H9 (cell line): ENCODE measurements at regions not wholly inside any gene's neighbourhood (a gene's known extent, or its start where the extent isn't known, plus 50 kb on each side); places are given as distances from the start of the nearest gene placed in this dataset.

ENCODE experiments used
- DNase-seq: peaks from one replicate; pipeline ENCODE4 v3.0.0-alpha.2; 2017
- H2AFZ ChIP-seq: one replicate; pipeline ENCODE4 v1.6.1; 2013; ENCODE audit warnings: mild to moderate bottlenecking, low read length, control low read depth, moderate library complexity
- H2AK5ac ChIP-seq: 2 replicates; pipeline ENCODE4 v1.6.1; 2013; ENCODE audit warnings: low read length, control low read depth, mixed read lengths; ENCODE audit not compliant: insufficient read length
- H2BK120ac ChIP-seq: one replicate; pipeline ENCODE4 v1.6.1; 2013; ENCODE audit warnings: low read depth, mild to moderate bottlenecking, low read length, control low read depth, inconsistent platforms; ENCODE audit not compliant: poor library complexity, severe bottlenecking
- H2BK12ac ChIP-seq: 2 replicates; pipeline ENCODE4 v1.6.1; 2013; ENCODE audit warnings: low read length, control low read depth, mixed read lengths, low read depth; ENCODE audit not compliant: insufficient read length
- H2BK15ac ChIP-seq: 2 replicates; pipeline ENCODE4 v1.6.1; 2013; ENCODE audit warnings: low read depth, low read length, control low read depth
- H2BK20ac ChIP-seq: one replicate; pipeline ENCODE4 v1.6.1; 2013; ENCODE audit warnings: low read depth, mild to moderate bottlenecking, low read length, control low read depth, inconsistent platforms; ENCODE audit not compliant: poor library complexity, severe bottlenecking
- H2BK5ac ChIP-seq: 2 replicates; pipeline ENCODE4 v1.6.1; 2013; ENCODE audit warnings: low read length, control low read depth, mixed read lengths; ENCODE audit not compliant: insufficient read length
- H3K14ac ChIP-seq: 2 replicates; pipeline ENCODE4 v1.6.1; 2013; ENCODE audit warnings: low read length, control low read depth; ENCODE audit not compliant: insufficient read depth
- H3K18ac ChIP-seq: 2 replicates; pipeline ENCODE4 v1.6.1; 2013; ENCODE audit warnings: low read depth, mild to moderate bottlenecking, mixed read lengths, low read length, control low read depth; ENCODE audit not compliant: insufficient read length
- H3K23ac ChIP-seq: 2 replicates; pipeline ENCODE4 v1.6.1; 2013; ENCODE audit warnings: low read length, control low read depth, mixed read lengths, low read depth; ENCODE audit not compliant: insufficient read length
- H3K23me2 ChIP-seq: 2 replicates; pipeline ENCODE4 v1.6.1; 2013; ENCODE audit warnings: low read depth, mild to moderate bottlenecking, mixed read lengths, low read length, control low read depth; ENCODE audit not compliant: insufficient read length, poor library complexity, severe bottlenecking
- H3K27ac ChIP-seq: 2 replicates; pipeline ENCODE4 v1.5.1; 2013; ENCODE audit warnings: low read length, control low read depth, mixed read lengths, low read depth; ENCODE audit not compliant: insufficient read length
- H3K27me3 ChIP-seq: 2 replicates; pipeline ENCODE4 v1.6.1; 2013; ENCODE audit warnings: low read length, control low read depth, inconsistent platforms; ENCODE audit not compliant: insufficient read depth
- H3K4ac ChIP-seq: 2 replicates; pipeline ENCODE4 v1.6.1; 2013; ENCODE audit warnings: low read depth, mild to moderate bottlenecking, control low read depth, inconsistent platforms, low read length, moderate library complexity
- H3K4me1 ChIP-seq: 2 replicates; pipeline ENCODE4 v1.6.1; 2013; ENCODE audit warnings: low read length, control low read depth, inconsistent platforms; ENCODE audit not compliant: insufficient read depth
- H3K4me2 ChIP-seq: 2 replicates; pipeline ENCODE4 v1.6.1; 2013; ENCODE audit warnings: low read length, control low read depth, mixed read lengths; ENCODE audit not compliant: insufficient read length, insufficient read depth
- H3K56ac ChIP-seq: 2 replicates; pipeline ENCODE4 v1.6.1; 2013; ENCODE audit warnings: low read depth, mild to moderate bottlenecking, mixed read lengths, low read length, control low read depth; ENCODE audit not compliant: insufficient read length
- H3K79me1 ChIP-seq: 2 replicates; pipeline ENCODE4 v1.6.1; 2013; ENCODE audit warnings: low read depth, mild to moderate bottlenecking, moderate library complexity, low read length, control low read depth, inconsistent platforms; ENCODE audit not compliant: insufficient read depth, poor library complexity, severe bottlenecking
- H3K79me2 ChIP-seq: 2 replicates; pipeline ENCODE4 v1.6.1; 2013; ENCODE audit warnings: low read length, control low read depth, inconsistent platforms; ENCODE audit not compliant: insufficient read depth
- H3K9ac ChIP-seq: 2 replicates; pipeline ENCODE4 v1.6.1; 2013; ENCODE audit warnings: low read length, control low read depth, mixed read lengths; ENCODE audit not compliant: insufficient read length; ENCODE audit errors: extremely low read depth
- H3K9me3 ChIP-seq: one replicate; pipeline ENCODE4 v1.6.1; 2013; ENCODE audit warnings: low read depth, low read length, inconsistent platforms; ENCODE audit not compliant: control insufficient read depth
- H3T11ph ChIP-seq: one replicate; pipeline ENCODE4 v1.6.1; 2013; ENCODE audit warnings: mild to moderate bottlenecking, low read length, control low read depth, inconsistent platforms
- H4K20me1 ChIP-seq: one replicate; pipeline ENCODE4 v1.6.1; 2013; ENCODE audit not compliant: control insufficient read depth, insufficient read length, insufficient read depth
- H4K5ac ChIP-seq: 2 replicates; pipeline ENCODE4 v1.6.1; 2013; ENCODE audit warnings: low read depth, mild to moderate bottlenecking, mixed read lengths, low read length, control low read depth; ENCODE audit not compliant: insufficient read length
- H4K8ac ChIP-seq: replicated peaks from 2 replicates; pipeline ENCODE4 v1.6.1; 2013; ENCODE audit warnings: low read length, control low read depth, mixed read lengths, low read depth; ENCODE audit not compliant: insufficient read length
- H4K91ac ChIP-seq: 2 replicates; pipeline ENCODE4 v1.6.1; 2013; ENCODE audit warnings: low read depth, mild to moderate bottlenecking, moderate library complexity, mixed read lengths, low read length, control low read depth; ENCODE audit not compliant: insufficient read length
- H3K27ac Mint-ChIP-seq, 3 experiments: 2 replicates in 2 of 3; 3 replicates in 1 of 3; pipeline ENCODE4 v1.8.0; 2020 to 2021; ENCODE audit warnings: mixed read lengths in 3 of 3, mild to moderate bottlenecking in 1 of 3, moderate library complexity in 1 of 3
- H3K27me3 Mint-ChIP-seq: 2 replicates; pipeline ENCODE4 v1.8.0; 2021; ENCODE audit warnings: low read depth, mild to moderate bottlenecking, moderate library complexity, mixed read lengths
- H3K36me3 Mint-ChIP-seq, 3 experiments: 2 replicates in 2 of 3; 3 replicates in 1 of 3; pipeline ENCODE4 v1.8.0; 2020 to 2021; ENCODE audit warnings: low read depth in 3 of 3, mixed read lengths in 3 of 3; ENCODE audit not compliant: insufficient read depth in 1 of 3
- H3K4me1 Mint-ChIP-seq, 2 experiments: 2 replicates each; pipeline ENCODE4 v1.8.0; 2020; ENCODE audit warnings: mixed read lengths in 2 of 2
- H3K4me3 Mint-ChIP-seq, 2 experiments: 2 replicates in 1 of 2; 3 replicates in 1 of 2; pipeline ENCODE4 v1.8.0; 2020 to 2021; ENCODE audit warnings: mild to moderate bottlenecking in 2 of 2, mixed read lengths in 2 of 2, moderate library complexity in 1 of 2
- H3K9me3 Mint-ChIP-seq, 2 experiments: 2 replicates in 1 of 2; 3 replicates in 1 of 2; pipeline ENCODE4 v1.8.0; 2020; ENCODE audit warnings: mild to moderate bottlenecking in 2 of 2, mixed read lengths in 2 of 2, moderate library complexity in 1 of 2
- CTCF ChIP-seq: fragments of 200-600 bp; sonication (generic); conservative IDR thresholded peaks from 3 replicates; pipeline ENCODE4 v1.8.0; 2021; ENCODE audit warnings: antibody characterized with exemption, mild to moderate bottlenecking
- WGBS: extraction: QIAGEN DNeasy Blood & Tissue Kit; methylation state at CpG from one replicate; pipeline ENCODE4 v1.1.7; 2013; ENCODE audit warnings: missing lambda C conversion rate, low lambda C conversion rate, mixed read lengths; ENCODE audit not compliant: insufficient read length; ENCODE audit errors: extremely low coverage; 5-methylcytosine and 5-hydroxymethylcytosine counted together

- no peak overlapping the region for H4K8ac ChIP-seq
- H3K9me3 ChIP-seq = no peaks in the 10 kb centered on the region
- H3K4ac ChIP-seq = no peak overlapping the region
- H4K91ac ChIP-seq = no peak overlapping the region
- Mint-ChIP-seq H3K27me3 (no peaks in the 10 kb centered on the region), H3K4me3 (no peak overlapping the region), H3K27ac (no peak overlapping the region), H3K36me3 (no peaks in the 10 kb centered on the region), H3K9me3 (no peaks in the 10 kb centered on the region), H3K4me1 (peaks cover 22 to 34% of the 10 kb centered on the region in 2 experiments)
- no peak overlapping the region for H2BK12ac ChIP-seq
- H3K23ac ChIP-seq = no peak overlapping the region
- no peak for TF ChIP-seq CTCF
- H3K27ac ChIP-seq = no peak overlapping the region
- H3K56ac ChIP-seq = no peak overlapping the region
- H2BK120ac ChIP-seq = no peak overlapping the region
- H3K9ac ChIP-seq = no peak overlapping the region
- no peak overlapping the region for H2BK15ac ChIP-seq
- no peak overlapping the region for H2BK5ac ChIP-seq
- H4K20me1 ChIP-seq = no peaks in the 10 kb centered on the region
- H3K4me2 ChIP-seq = no peak overlapping the region
- no peak overlapping the region for H2BK20ac ChIP-seq
- H3K4me1 ChIP-seq = peaks cover 3% of the 10 kb centered on the region; the same call in 1 of the 2 replicates
- no peak for DNase-seq
- H2AK5ac ChIP-seq = no peak overlapping the region
- no peak overlapping the region for H3K18ac ChIP-seq
- H3K23me2 ChIP-seq = no peaks in the 10 kb centered on the region
- WGBS = no CpG with 5 or more reads among the region's 5 CpGs
- no peak overlapping the region for H2AFZ ChIP-seq
- no peak overlapping the region for H3K14ac ChIP-seq
- H3K27me3 ChIP-seq = no peaks in the 10 kb centered on the region
- no peaks in the 10 kb centered on the region for H3K79me1 ChIP-seq
- no peaks in the 10 kb centered on the region for H3K79me2 ChIP-seq
- H4K5ac ChIP-seq = no peak overlapping the region
- H3T11ph ChIP-seq = no peak overlapping the region
Measured at GRCh38 chr4:185950891-185951290, 118.1 kb upstream of the TLR3 start.
